Gastroesophageal sphincter (tissue), 3 donors: ENCODE measurements at regions not wholly inside any gene's neighbourhood (a gene's known extent, or its start where the extent isn't known, plus 50 kb on each side); places are given as distances from the start of the nearest gene placed in this dataset.

Experiments
- CTCF ChIP-seq, 4 experiments: fragments of 200-600 bp in 2 of 4; fragments of 450-650 bp in 2 of 4; sonication (generic) in 1 of 4; IDR thresholded peaks; one replicate each; pipeline ENCODE4 v1.5.1; 2017 to 2019; ENCODE audit warnings: antibody characterized with exemption in 4 of 4, mild to moderate bottlenecking in 2 of 4, moderate library complexity in 2 of 4
- EP300 ChIP-seq: sonication (generic); formaldehyde crosslinking; IDR thresholded peaks from one replicate; pipeline ENCODE4 v1.6.1; 2017; ENCODE audit warnings: antibody characterized with exemption, mild to moderate bottlenecking

- no peak for TF ChIP-seq EP300
- TF ChIP-seq CTCF (IDR thresholded peaks at IDR 0.05) = no peak
Observed at GRCh38 chr14:87635442-87635841, 357.5 kb downstream of the GALC start.
